HFFc6 (cell line): ENCODE measurements at regions not wholly inside any gene's neighbourhood (a gene's known extent, or its start where the extent isn't known, plus 50 kb on each side); places are given as distances from the start of the nearest gene placed in this dataset.

Source experiments
- DNase-seq: peaks from one replicate; pipeline ENCODE4 v3.0.0-alpha.2; 2018
- H3K27ac Mint-ChIP-seq: 2 replicates; pipeline ENCODE4 v1.8.0; 2020; ENCODE audit warnings: mild to moderate bottlenecking, mixed read lengths
- H3K27me3 Mint-ChIP-seq: 2 replicates; pipeline ENCODE4 v1.8.0; 2021; ENCODE audit warnings: mild to moderate bottlenecking, moderate library complexity, mixed read lengths; ENCODE audit not compliant: insufficient read depth
- H3K36me3 Mint-ChIP-seq: 2 replicates; pipeline ENCODE4 v1.8.0; 2021; ENCODE audit warnings: low read depth, mixed read lengths
- H3K4me1 Mint-ChIP-seq: 2 replicates; pipeline ENCODE4 v1.8.0; 2020; ENCODE audit warnings: low read depth, mixed read lengths
- H3K4me3 Mint-ChIP-seq: 2 replicates; pipeline ENCODE4 v1.8.0; 2020; ENCODE audit warnings: mild to moderate bottlenecking, moderate library complexity, mixed read lengths
- H3K9me3 Mint-ChIP-seq: 2 replicates; pipeline ENCODE4 v1.8.0; 2020; ENCODE audit warnings: mild to moderate bottlenecking, mixed read lengths
- TF ChIP-seq, protein P1 (sequence below): fragments of 200-600 bp; sonication (generic); IDR thresholded peaks from 2 replicates; pipeline ENCODE4 v1.5.0; 2021; ENCODE audit warnings: antibody characterized with exemption, mild to moderate bottlenecking

DNA sequence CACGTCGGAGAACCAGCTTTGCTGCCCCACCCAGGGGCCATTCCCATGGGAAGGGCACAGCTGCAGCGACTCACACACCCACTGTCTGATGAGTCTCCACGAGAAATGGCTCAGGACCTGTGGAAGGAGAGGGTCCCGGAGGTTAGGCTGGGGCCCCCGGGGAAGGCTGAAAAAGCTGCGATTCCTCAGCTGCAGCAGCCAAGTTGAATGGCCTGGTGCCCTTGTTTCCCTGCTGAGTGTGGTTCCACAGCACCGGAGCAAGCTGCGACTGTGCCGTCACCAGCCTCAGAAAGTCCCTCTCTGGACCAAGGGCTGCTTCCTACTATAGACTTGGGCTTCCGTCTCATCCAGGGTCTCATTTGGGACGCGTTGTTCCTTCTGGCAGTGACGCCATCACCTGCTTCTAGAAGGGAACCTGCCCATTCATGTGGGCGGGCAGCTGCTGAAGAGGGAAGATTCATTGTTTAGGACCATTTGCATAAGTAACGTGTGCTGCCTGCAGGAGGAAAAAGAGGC lies 180.2 kb downstream of the INHBB start:
- Mint-ChIP-seq H3K27ac (no peak overlapping the region), H3K36me3 (no peaks in the 10 kb centered on the region), H3K27me3 (peaks cover 12% of the 10 kb centered on the region), H3K9me3 (no peaks in the 10 kb centered on the region), H3K4me3 (no peak overlapping the region), H3K4me1 (peaks cover 22% of the 10 kb centered on the region)
- DNase-seq: no peak
- TF ChIP-seq, protein P1, sequence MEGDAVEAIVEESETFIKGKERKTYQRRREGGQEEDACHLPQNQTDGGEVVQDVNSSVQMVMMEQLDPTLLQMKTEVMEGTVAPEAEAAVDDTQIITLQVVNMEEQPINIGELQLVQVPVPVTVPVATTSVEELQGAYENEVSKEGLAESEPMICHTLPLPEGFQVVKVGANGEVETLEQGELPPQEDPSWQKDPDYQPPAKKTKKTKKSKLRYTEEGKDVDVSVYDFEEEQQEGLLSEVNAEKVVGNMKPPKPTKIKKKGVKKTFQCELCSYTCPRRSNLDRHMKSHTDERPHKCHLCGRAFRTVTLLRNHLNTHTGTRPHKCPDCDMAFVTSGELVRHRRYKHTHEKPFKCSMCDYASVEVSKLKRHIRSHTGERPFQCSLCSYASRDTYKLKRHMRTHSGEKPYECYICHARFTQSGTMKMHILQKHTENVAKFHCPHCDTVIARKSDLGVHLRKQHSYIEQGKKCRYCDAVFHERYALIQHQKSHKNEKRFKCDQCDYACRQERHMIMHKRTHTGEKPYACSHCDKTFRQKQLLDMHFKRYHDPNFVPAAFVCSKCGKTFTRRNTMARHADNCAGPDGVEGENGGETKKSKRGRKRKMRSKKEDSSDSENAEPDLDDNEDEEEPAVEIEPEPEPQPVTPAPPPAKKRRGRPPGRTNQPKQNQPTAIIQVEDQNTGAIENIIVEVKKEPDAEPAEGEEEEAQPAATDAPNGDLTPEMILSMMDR: no peak

DNA sequence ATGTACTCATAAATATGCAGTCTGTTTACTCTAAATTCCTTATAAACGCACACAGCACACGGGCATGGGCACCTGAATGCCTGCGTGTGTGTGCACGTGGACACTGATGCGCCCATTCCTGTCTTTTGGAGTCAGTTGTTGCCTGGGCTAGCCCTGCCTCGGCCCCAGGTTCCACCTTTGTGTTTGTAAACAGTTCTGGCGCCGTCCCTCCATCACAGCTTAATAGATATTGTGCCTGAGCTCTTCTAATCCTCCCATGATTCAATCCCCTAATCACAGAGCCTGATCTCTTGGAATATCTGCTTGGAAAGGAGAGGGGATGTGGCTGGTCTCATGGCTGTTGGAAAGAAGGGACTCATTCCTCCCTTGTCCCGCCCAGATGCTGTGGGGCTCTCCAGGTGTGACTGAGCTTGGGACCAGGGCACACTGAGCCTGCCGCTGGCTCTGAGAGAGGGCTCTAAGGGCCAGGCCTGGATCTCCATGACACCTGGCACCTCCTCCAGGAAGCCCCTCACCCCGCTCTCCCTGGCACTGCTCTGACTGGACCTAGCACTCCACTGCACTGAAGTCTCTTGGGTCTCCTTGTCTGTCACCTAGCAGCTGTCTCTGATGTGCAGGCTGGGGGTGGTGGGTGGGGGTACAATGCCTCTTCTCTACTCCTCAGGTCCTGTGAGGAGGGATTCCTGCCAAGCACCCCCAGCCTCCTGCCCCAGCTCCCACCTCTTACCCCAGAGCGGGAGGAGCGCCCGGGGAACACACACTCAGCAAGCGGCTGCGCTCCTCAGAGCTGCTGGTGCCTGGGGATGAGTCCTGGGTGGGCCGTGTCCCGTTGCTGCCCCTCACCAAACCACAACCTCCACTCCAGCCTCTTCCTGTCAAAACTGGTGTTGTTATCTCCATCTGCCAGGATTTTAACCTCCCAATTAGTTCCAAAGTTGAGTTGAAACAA lies 181.3 kb downstream of the INHBB start:
- H3K9me3 Mint-ChIP-seq: no peaks in the 10 kb centered on the region
- no peak overlapping the region for H3K27ac Mint-ChIP-seq
- no peak for DNase-seq
- TF ChIP-seq, protein P1: no peak
- peaks cover 15% of the 10 kb centered on the region for H3K27me3 Mint-ChIP-seq
- no peaks in the 10 kb centered on the region for H3K36me3 Mint-ChIP-seq
- peaks cover 17% of the 10 kb centered on the region for H3K4me1 Mint-ChIP-seq
- no peak overlapping the region for H3K4me3 Mint-ChIP-seq

DNA sequence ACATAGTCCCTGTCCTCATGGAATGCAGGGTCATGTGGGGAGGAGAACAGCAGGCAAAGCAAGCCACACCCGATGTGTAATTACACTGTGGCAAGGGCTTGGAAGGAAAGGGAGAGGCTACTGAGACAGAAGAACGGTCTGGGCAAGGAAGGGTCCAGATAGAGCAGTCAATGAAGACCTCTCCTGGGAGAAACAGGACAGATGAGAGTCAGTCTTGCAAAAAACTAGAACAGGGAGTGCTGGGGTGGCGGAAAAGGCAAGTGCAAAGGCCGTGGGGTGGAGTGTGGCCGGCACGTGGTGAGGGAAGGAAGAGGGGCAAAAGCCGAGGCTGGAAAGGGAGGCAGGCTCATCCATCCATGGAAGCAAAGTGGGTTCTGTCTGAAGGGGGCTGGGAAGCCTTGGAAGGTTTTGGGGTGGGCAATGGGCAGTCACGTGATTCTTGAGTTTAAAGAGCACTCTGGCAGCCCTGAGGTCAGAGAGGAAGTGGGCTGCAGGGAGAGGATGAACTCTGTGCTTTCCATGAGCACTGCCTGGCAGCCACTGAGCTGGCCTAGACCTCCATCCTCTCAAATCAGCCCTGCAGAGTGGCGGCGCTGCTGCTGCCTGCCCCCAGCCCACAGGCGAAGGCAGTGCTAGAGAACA lies 182.2 kb downstream of the INHBB start:
- Mint-ChIP-seq H3K27me3 (peaks cover 14% of the 10 kb centered on the region), H3K27ac (no peak overlapping the region), H3K9me3 (no peaks in the 10 kb centered on the region), H3K4me3 (no peak overlapping the region), H3K36me3 (no peaks in the 10 kb centered on the region), H3K4me1 (peaks cover 16% of the 10 kb centered on the region)
- TF ChIP-seq, protein P1: no peak
- DNase-seq: no peak

DNA sequence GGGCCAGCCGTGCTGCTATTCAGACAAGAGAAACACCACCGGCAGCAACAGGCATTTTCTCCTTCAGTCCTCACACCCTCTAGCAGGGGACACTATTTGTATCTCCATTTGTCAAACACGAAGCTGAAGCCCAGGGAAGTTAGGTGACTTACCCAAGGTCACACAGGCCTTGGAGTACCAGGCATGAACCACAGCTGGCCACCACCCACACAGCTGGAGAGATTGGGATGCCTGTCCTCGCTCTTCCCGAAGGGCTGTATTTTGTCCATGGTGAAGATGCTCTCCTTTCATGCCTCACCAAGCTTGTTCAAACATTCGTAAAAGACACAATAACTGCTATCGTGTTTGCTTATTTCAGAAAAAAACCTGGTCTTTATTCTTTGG lies 182.7 kb downstream of the INHBB start:
- Mint-ChIP-seq H3K27ac (no peak overlapping the region), H3K4me3 (no peak overlapping the region), H3K36me3 (no peaks in the 10 kb centered on the region), H3K4me1 (peaks cover 16% of the 10 kb centered on the region), H3K9me3 (no peaks in the 10 kb centered on the region), H3K27me3 (peaks cover 14% of the 10 kb centered on the region)
- TF ChIP-seq, protein P1: no peak
- DNase-seq: no peak

DNA sequence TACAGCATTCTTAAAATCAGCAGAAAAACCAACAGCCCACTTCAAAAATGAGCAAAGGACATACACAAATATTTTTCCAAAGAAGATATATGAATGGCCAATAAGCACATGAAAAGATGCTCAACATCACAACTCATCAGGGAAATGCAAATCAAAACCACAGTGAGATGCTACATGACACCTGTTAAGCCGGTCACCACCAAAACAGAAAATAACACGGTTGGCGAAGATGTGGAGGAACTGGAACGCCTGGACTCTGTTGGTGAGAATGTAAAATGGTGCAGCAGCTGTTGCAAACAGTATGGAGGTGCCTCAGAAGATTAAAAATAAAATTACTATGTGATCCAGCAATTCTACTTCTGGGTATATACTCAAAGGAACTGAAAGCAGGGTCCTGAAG lies 184.8 kb downstream of the INHBB start:
- Mint-ChIP-seq H3K27ac (no peak overlapping the region), H3K9me3 (no peaks in the 10 kb centered on the region), H3K4me1 (peaks cover 8% of the 10 kb centered on the region), H3K27me3 (peaks cover 13% of the 10 kb centered on the region), H3K4me3 (no peak overlapping the region), H3K36me3 (no peaks in the 10 kb centered on the region)
- TF ChIP-seq, protein P1: no peak
- DNase-seq: no peak
